ENCODE measurements at regions not wholly inside any gene's neighbourhood (a gene's known extent, or its start where the extent isn't known, plus 50 kb on each side); places are given as distances from the start of the nearest gene placed in this dataset.

- H2AFZ ChIP-seq (ENCODE audit: low read length) = no peak overlapping the region
- H3K23me2 ChIP-seq (ENCODE audit: low read depth, low read length) = no peaks in the 10 kb centered on the region
- H3K79me2 ChIP-seq (ENCODE audit: control insufficient read depth in 1 of 2, insufficient read depth in 2 of 2, low read length in 2 of 2) = no peaks in the 10 kb centered on the region
- H3K4me1 ChIP-seq (replicated peaks in 1 of 4; ENCODE audit: control insufficient read depth in 3 of 4, insufficient read depth in 4 of 4, low read length in 3 of 4) = no peaks in the 10 kb centered on the region
- CTCF ChIA-PET (ENCODE audit: partially characterized antibody) = interaction anchor here (0.8 to 9.4 kb wide), 19 partner anchors 10 to 202 kb away, joined by 3 to 141 read pairs (median 5); no protein-coding TSS in a partner anchor
- no peak overlapping the region for H3K27ac ChIP-seq (ENCODE audit: low read depth, low read length)
- no peaks in the 10 kb centered on the region for H3K79me1 ChIP-seq (ENCODE audit: low read depth, low read length)
- no peak overlapping the region for H4K8ac ChIP-seq (ENCODE audit: extremely low read depth, insufficient read depth, low read length)
- no peak overlapping the region for H3K9ac ChIP-seq (replicated peaks in 1 of 4; ENCODE audit: extremely low read depth in 1 of 4, low read depth in 3 of 4, low read length in 3 of 4)
- H3K9me3 ChIP-seq (ENCODE audit: insufficient read depth in 2 of 2, low read depth in 1 of 2, low read length in 1 of 2) = no peaks in the 10 kb centered on the region
- H2BK20ac ChIP-seq (ENCODE audit: low read length) = no peak overlapping the region
- no peak overlapping the region for H3K4me3 ChIP-seq (ENCODE audit: extremely low read depth in 1 of 4, insufficient read depth in 2 of 4, low read depth in 3 of 4, low read length in 4 of 4)
- H3K4ac ChIP-seq (replicated peaks; ENCODE audit: insufficient read length, low read depth, low read length) = no peak overlapping the region
- H4K91ac ChIP-seq (replicated peaks; ENCODE audit: insufficient read length, low read length) = no peak overlapping the region
- no peak overlapping the region for H2BK5ac ChIP-seq (ENCODE audit: low read depth, low read length)
- H3K36me3 ChIP-seq (ENCODE audit: control insufficient read depth in 2 of 4, insufficient read depth in 4 of 4, low read length in 3 of 4) = no peaks in the 10 kb centered on the region
- WGBS, 2 experiments (ENCODE audit: extremely low coverage in 1 of 2, insufficient coverage in 1 of 2, insufficient read length in 1 of 2, insufficient replicate concordance in 2 of 2, low coverage in 1 of 2, low lambda C conversion rate in 2 of 2, missing lambda C conversion rate in 1 of 2) = 65% methylated on average over 2 of the region's 2 CpGs; no CpG with 5 or more reads in 1 of the 2 experiments
- H3K27me3 ChIP-seq (replicated peaks in 1 of 4; ENCODE audit: control insufficient read depth in 3 of 4, extremely low read depth in 1 of 4, insufficient read depth in 3 of 4, low read length in 3 of 4) = no peaks in the 10 kb centered on the region
- POLR2A ChIA-PET (ENCODE audit: partially characterized antibody) = no interaction called here
- no peak overlapping the region for H4K5ac ChIP-seq (ENCODE audit: insufficient read length, low read depth, low read length)
- FAIRE-seq (no peak), DNase-seq (ENCODE audit: low read depth in 1 of 2, low spot score in 2 of 2) (no peak)
- H3K56ac ChIP-seq (replicated peaks; ENCODE audit: insufficient read length, low read depth, low read length) = no peak overlapping the region
- no peak overlapping the region for H3K18ac ChIP-seq (ENCODE audit: extremely low read depth, low read length)
- H4K20me1 ChIP-seq (replicated peaks in 1 of 2; ENCODE audit: control insufficient read depth in 1 of 2, insufficient read depth in 2 of 2, low read length in 2 of 2) = no peaks in the 10 kb centered on the region
- H3K4me2 ChIP-seq (ENCODE audit: insufficient read depth in 1 of 2, low read depth in 2 of 2, low read length in 2 of 2) = no peak overlapping the region
- H2AK5ac ChIP-seq (ENCODE audit: low read depth, low read length) = no peak overlapping the region
- no peak overlapping the region for H2BK120ac ChIP-seq (replicated peaks; ENCODE audit: low read depth, low read length)
- H2BK12ac ChIP-seq (ENCODE audit: low read depth, low read length) = no peak overlapping the region
- H2BK15ac ChIP-seq (ENCODE audit: low read length) = no peak overlapping the region
- H3K23ac ChIP-seq (ENCODE audit: insufficient read length) = no peak overlapping the region
- H3K14ac ChIP-seq (ENCODE audit: insufficient read length) = no peak overlapping the region
- TF ChIP-seq EZH2 (IDR thresholded peaks at IDR 0.05; ENCODE audit: low read depth, low read length, severe bottlenecking) (no peak), KDM5A (IDR thresholded peaks at IDR 0.05; ENCODE audit: low read length) (no peak), RNF2 (IDR thresholded peaks at IDR 0.05; ENCODE audit: borderline replicate concordance, low read depth, low read length, missing control alignments, poor library complexity, severe bottlenecking) (no peak), JUND (IDR thresholded peaks at IDR 0.05; ENCODE audit: low read length) (no peak), TAF1 (IDR thresholded peaks at IDR 0.05; ENCODE audit: low read depth, low read length) (no peak), RFX5 (IDR thresholded peaks at IDR 0.05; ENCODE audit: borderline replicate concordance, low read depth, low read length) (no peak), CBX8 (IDR thresholded peaks at IDR 0.05; ENCODE audit: borderline replicate concordance, low read depth, low read length) (no peak), PHF8 (conservative IDR thresholded peaks at IDR 0.05; ENCODE audit: low read depth, low read length) (no peak), POLR2AphosphoS5 (IDR thresholded peaks at IDR 0.05; ENCODE audit: low read depth, low read length) (no peak), ATF3 (IDR thresholded peaks at IDR 0.05; ENCODE audit: insufficient read depth, low read depth, low read length) (no peak), USF2 (IDR thresholded peaks at IDR 0.05; ENCODE audit: low read length) (no peak), RXRA (IDR thresholded peaks at IDR 0.05; ENCODE audit: insufficient read depth, low read depth, low read length) (no peak), POLR2A (IDR thresholded peaks at IDR 0.05; ENCODE audit: control extremely low read depth in 1 of 2, low read depth in 2 of 2, low read length in 2 of 2) (no peak), SP4 (IDR thresholded peaks at IDR 0.05; ENCODE audit: low read length) (no peak)
These were observed 325.8 kb upstream of the OR4E1 start for GRCh38 chr14:21999402-21999801.
